GM19351 (cell line): ENCODE measurements at regions not wholly inside any gene's neighbourhood (a gene's known extent, or its start where the extent isn't known, plus 50 kb on each side); places are given as distances from the start of the nearest gene placed in this dataset.

Experiments used
- ATAC-seq: cut with Tn5 transposase; IDR thresholded peaks from one replicate; pipeline ENCODE4 v1.9.1; 2021; ENCODE audit warnings: mild to moderate bottlenecking, moderate library complexity; ENCODE audit not compliant: unreplicated experiment

- ATAC-seq = no peak
Observed at GRCh38 chr10:121217331-121217730, 366.2 kb downstream of the WDR11 start.

- no peak for ATAC-seq
Observed at GRCh38 chr10:121221072-121221471, 369.9 kb downstream of the WDR11 start.

DNA sequence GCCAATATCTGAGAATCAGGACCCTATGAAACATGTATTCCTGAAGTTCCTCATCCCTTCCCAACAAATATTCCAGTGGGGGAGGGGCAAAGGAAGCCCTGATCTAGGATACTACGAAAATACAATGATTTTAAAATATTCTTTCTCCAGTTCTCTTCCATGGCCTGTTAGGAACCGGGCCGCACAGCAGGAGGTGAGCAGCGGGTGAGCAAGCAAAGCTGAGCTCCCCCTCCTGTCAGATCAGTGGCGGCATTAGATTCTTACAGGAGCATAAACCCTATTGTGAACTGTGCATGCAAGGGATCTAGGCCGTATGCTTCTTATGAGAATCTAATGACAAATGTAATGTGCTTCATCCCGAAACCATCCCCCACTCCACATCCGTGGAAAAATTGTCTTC, 370.8 kb downstream of the WDR11 start:
- ATAC-seq = no peak

- no peak for ATAC-seq
Observed at GRCh38 chr10:121222842-121223241, 371.7 kb downstream of the WDR11 start.

DNA sequence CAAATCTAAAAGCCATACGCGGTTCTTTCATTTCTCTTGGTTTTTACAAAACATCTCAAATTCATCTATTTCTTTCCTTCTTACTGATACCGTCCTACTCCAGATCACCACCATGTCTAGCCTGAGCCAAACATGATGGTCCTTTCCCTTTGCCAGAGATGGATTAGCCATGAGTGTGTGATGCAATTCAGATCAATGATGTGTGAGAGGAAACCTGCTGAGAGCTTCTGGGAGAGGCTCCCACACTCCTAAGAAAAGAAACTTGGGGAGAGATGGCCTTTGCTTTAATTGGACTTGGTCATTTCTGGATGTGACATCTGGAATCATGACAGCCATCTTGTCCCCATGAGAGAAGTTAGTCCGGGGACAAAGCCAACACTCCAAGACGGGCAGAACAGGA, 367.2 kb downstream of the FGFR2 start:
- ATAC-seq = no peak

DNA sequence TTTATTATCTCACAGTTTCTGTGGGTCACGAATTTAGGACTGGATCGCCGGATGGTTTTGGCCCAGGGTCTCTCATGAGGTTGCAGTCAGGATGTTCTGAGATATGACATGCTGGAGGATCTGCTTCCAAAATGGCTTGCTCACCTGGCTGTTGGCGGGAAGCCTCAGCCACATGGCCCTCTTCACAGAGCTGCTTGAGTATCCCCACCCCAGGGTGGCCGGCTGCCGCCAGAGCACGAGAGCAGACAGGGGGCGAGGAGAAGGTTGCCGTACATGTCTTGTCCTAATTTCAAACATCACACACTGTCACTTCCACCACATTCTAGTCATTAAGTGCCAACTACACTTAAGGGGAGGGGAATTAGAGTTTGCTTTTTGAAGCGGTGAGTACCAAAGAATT, 365.8 kb downstream of the FGFR2 start:
- ATAC-seq = no peak

GRCh38 chr10:121235692-121236091, 362.6 kb downstream of the FGFR2 start:
- ATAC-seq = no peak

DNA sequence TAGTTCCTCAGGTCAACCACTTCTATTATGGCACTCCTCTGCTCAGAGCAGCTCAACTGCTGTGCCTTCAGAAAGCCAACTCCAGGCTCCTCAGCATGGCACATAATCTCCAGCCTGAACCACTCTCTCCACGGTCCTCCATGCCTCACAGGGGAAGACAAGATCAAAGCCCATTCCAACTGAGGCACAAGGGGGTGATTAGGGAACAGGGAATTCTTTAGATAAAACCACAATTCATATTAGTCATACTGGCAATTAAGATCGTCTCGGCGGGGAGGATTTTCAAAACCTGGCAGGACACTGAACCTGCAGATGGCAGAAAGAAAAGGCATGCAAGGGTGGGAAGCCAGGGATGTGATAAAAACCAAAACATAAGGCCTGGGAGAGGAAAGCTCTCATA, 361.6 kb downstream of the FGFR2 start:
- no peak for ATAC-seq

DNA sequence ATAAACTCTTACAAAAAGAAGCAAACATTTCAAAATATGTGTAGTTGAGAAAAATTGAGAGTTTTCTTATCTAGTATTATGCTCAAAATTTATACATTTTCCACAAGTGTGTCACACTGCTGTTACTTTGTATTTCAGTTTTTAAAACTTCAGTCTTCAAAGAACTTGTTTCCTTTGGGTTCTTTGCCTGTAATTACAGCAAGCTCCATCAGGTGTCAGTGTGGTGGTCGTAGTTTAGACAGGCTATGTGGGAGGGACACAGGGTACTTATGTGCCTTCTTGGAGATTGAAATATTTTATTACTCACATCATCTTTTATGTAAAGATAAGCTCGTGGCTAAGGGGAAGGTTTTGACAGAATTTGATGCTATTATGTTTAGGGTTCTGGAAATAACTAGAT, 360.5 kb downstream of the FGFR2 start:
- ATAC-seq = no peak

DNA sequence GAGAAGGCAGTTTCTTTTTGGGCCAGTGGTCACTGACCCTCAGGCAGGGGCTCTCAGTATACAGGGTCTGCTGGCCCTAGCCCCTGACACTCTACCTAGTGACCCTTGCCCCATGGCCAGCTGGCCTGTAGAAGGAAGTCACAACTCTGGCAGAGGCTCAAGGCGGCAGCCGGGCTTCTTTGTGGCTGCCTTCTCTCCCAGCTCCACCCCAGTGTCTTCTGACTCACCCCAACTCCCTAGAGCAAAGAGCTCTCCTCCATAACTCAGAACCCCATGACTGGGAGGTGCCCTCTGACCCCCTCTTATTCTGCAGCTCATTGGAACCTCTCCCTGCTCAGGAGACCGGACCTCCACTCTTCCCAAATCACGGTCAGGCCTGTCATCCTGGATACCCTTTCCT, 358.2 kb downstream of the FGFR2 start:
- ATAC-seq = no peak

DNA sequence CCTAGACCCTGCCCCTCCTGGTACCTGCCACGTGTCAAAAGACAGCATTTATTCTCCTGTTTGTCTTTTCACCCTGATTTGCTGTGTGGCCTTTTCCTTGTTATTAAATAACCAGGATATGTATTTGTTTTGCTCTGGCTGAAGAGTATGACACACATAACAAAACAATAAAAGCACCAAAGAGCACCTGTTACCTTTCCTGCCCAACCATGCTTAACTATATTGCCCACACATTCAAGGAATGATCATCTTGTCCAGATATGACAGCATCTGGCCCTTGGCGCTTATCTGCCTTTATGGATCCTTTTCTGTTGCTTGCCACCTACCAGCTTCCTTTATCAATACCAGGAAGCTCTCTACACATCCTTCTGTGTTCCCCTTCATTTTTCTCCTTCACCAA, 357.7 kb downstream of the FGFR2 start:
- ATAC-seq = no peak

- ATAC-seq = no peak
Observed at GRCh38 chr10:121241337-121241736, 356.9 kb downstream of the FGFR2 start.

GRCh38 chr10:121242741-121243608, 355.3 kb downstream of the FGFR2 start:
- no peak for ATAC-seq

DNA sequence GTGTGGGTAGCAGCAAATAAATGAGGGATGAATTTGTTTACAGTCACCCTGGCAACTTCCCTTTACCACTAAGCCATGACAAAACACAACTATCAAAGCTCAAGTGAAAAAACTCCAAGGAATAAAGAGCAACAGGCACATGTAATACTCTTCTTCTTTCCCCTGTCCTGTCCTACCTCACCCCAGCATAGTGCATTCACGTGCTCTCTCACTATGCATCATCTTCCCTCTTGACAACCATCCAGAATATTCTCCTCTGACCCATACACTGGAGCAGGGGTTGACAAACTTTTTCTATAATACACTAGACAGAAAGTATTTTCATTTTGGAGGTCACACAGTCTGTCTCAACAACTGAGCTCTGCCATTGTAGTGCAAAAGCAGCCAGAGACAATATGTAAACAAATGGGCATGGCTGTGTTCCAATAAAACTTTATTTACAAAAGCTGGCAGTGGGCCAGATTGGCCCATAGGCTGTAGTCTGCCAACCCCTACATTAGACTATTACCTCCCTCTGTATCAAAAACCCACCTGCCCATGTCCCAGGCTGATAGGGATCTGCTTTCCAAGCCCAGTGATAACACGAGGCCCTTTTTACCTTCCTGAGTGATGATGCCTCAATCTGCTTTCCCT, 354.5 kb downstream of the FGFR2 start:
- no peak for ATAC-seq

DNA sequence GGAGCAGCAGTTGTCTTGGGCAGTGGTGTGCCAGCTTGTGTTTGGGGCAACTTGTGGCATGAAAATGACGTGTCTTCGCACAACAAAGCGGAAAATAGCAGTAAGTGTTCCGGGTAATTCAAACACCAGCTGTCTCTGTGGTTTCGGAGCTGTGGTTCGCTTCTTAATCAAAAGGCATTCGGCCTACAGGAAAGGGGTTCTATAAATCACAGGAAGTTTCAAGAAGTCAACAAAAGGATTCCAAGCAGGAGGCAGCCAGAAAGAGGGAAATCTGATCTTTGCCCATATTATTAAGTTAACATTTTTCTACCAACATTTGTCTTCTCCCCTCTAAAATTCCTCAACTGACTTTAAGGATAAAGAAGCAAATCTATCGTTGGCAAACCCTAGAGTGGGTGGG, 353.4 kb downstream of the FGFR2 start:
- no peak for ATAC-seq

DNA sequence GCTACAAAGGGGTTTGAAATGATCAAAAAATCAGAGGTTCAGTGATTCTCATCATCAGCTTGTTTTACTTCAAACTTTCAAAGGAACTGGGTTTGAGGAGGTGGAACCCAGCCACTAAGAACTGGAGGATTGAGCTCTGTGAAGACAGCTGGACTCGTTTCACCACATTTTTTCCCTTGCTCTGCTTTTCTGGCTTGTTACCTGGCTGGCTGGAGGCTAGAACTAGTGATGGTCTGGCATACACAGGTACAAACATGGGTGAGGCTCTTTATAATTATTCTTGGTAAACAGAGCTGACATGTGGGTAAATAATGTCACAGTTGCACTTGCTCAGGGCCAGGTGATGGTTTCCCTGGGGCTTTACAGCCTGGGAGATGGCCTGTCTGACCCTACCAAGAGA, 352.5 kb downstream of the FGFR2 start:
- no peak for ATAC-seq

DNA sequence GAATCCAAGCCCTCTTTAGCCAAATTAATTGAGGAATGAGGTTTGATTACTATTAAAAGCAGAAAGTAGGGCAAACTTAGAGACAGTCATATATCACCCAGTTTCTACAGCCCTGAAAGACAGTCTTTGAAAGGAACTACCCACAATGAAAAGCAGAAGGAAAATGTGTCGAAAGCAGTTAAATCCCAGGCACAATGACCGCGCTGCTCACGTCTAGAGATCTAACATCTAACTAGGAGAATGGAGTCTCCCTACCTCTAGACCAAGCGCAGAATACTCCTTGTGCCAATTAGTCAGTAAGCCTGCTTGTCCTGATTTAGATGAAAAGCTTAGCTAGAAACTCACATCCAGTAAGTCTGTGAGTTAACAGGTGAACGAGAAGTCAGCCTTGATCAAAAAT, 350.0 kb downstream of the FGFR2 start:
- no peak for ATAC-seq

GRCh38 chr10:121250995-121251764, 347.1 kb downstream of the FGFR2 start:
- ATAC-seq = no peak

DNA sequence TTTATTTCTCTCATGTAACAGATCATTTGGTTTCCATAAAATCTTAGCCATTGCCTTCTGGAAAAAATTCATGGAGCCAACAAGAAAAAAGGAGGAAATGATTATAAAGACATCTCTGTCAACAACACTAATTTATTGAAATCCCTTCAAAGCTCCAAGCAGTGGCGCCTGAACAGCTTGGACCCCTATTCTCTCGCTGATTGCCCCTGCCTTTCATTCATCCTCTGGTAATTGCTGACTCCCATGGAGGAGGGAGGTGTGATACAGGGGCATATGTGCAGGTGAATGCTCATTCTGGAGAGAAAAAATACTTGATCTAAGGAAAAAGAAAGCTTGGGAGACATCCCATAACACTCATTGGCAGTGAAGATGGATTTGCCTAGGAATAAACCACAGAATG, 345.5 kb downstream of the FGFR2 start:
- no peak for ATAC-seq

DNA sequence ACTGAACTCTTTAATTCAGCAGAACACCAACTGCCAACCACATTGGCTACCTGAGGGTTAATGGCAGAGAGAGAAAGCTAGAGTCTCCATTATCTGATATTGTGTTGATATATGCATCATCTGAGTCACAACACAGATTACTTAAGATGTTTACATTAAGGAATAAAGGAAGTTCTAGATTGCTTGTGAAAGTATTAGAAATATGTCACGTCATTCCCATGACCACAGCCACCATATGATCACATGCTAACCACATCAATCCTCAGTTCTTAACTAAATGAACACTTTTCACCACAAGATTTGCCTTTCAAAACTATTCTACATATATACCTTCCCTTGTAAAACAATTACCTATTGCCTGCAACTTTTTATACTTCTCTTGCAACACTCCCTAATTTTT, 337.9 kb downstream of the FGFR2 start:
- ATAC-seq = no peak

- no peak for ATAC-seq
Observed at GRCh38 chr10:121261665-121262064, 336.6 kb downstream of the FGFR2 start.
